ENCODE measurements at regions not wholly inside any gene's neighbourhood (a gene's known extent, or its start where the extent isn't known, plus 50 kb on each side); places are given as distances from the start of the nearest gene placed in this dataset.

DNA sequence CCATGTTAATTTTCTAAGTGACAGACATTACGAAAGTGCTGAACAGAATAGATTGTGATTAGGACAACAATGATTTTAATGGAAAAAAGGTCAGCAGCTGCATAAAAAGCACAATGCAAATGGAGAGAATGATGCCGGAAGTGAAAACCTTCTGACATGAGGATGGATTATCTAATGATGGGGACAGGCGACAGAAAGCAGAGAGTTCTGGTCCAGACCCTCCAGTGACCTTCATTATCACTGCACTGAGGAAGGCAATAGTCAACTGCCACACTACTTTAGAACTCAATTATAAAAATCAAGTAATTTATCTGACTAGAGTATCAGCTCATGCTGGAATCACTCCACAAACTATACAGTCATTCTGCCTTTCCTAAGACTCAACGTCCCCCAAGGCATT, 746.1 kb upstream of the EPHA5 start:
- Mint-ChIP-seq H3K4me3 (ENCODE audit: unreplicated experiment) (no peak overlapping the region), H3K36me3 (ENCODE audit: insufficient read depth, unreplicated experiment) (no peaks in the 10 kb centered on the region), H3K27me3 (ENCODE audit: insufficient read depth, unreplicated experiment) (no peaks in the 10 kb centered on the region), H3K27ac (ENCODE audit: low read depth, unreplicated experiment) (no peak overlapping the region), H3K9me3 (ENCODE audit: unreplicated experiment) (no peaks in the 10 kb centered on the region), H3K4me1 (ENCODE audit: insufficient read depth, unreplicated experiment) (no peaks in the 10 kb centered on the region)
- TF ChIP-seq, protein P1, sequence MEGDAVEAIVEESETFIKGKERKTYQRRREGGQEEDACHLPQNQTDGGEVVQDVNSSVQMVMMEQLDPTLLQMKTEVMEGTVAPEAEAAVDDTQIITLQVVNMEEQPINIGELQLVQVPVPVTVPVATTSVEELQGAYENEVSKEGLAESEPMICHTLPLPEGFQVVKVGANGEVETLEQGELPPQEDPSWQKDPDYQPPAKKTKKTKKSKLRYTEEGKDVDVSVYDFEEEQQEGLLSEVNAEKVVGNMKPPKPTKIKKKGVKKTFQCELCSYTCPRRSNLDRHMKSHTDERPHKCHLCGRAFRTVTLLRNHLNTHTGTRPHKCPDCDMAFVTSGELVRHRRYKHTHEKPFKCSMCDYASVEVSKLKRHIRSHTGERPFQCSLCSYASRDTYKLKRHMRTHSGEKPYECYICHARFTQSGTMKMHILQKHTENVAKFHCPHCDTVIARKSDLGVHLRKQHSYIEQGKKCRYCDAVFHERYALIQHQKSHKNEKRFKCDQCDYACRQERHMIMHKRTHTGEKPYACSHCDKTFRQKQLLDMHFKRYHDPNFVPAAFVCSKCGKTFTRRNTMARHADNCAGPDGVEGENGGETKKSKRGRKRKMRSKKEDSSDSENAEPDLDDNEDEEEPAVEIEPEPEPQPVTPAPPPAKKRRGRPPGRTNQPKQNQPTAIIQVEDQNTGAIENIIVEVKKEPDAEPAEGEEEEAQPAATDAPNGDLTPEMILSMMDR (IDR thresholded peaks at IDR 0.05; ENCODE audit: unreplicated experiment): no peak
- no TSS peak for BruUV-seq (replicated peaks)
- ChIA-PET POLR2A (no interaction called here), CTCF (interaction anchor here (0.7 kb wide), 1 partner anchor 144 kb away, joined by 3 read pairs; no protein-coding TSS in a partner anchor)
- DNase-seq (ENCODE audit: unreplicated experiment): no peak
- intact Hi-C loops (cut with micrococcal nuclease): no loop called here

DNA sequence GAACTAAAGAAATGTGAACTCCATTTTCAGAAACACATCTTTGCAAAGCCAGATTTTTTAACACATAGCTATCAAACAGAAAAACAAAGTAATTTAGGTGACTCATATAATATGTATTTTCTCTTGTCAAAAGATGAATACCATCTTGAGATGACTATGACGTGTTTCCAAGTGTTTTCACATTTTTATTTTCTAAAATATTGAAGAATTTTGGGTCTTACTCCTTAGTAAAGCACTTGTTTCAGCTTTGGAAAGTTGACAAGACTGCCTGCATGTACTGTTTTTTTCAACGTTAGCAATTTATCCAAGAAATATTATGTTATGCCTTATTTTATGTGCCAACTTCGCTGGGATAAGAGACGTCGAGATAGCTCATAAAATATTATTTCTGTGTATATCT, 733.9 kb upstream of the EPHA5 start:
- Mint-ChIP-seq H3K4me3 (ENCODE audit: unreplicated experiment) (no peak overlapping the region), H3K4me1 (ENCODE audit: insufficient read depth, unreplicated experiment) (no peaks in the 10 kb centered on the region), H3K9me3 (ENCODE audit: unreplicated experiment) (no peaks in the 10 kb centered on the region), H3K36me3 (ENCODE audit: insufficient read depth, unreplicated experiment) (no peaks in the 10 kb centered on the region), H3K27me3 (ENCODE audit: insufficient read depth, unreplicated experiment) (no peaks in the 10 kb centered on the region), H3K27ac (ENCODE audit: low read depth, unreplicated experiment) (no peak overlapping the region)
- POLR2A ChIA-PET: no interaction called here
- BruUV-seq (replicated peaks): no TSS peak
- no peak for DNase-seq (ENCODE audit: unreplicated experiment)
- TF ChIP-seq, protein P1 (IDR thresholded peaks at IDR 0.05; ENCODE audit: unreplicated experiment): no peak
- CTCF ChIA-PET: interaction anchor here (0.8 kb wide), 1 partner anchor 1394 kb away, joined by 3 read pairs; no protein-coding TSS in a partner anchor
- intact Hi-C loops (cut with micrococcal nuclease): no loop called here

- Mint-ChIP-seq H3K4me3 (ENCODE audit: unreplicated experiment) (no peak overlapping the region), H3K27ac (ENCODE audit: low read depth, unreplicated experiment) (peak overlapping the region; percentile 32), H3K36me3 (ENCODE audit: insufficient read depth, unreplicated experiment) (no peaks in the 10 kb centered on the region), H3K9me3 (ENCODE audit: unreplicated experiment) (peaks cover 11% of the 10 kb centered on the region), H3K4me1 (ENCODE audit: insufficient read depth, unreplicated experiment) (peaks cover 11% of the 10 kb centered on the region), H3K27me3 (ENCODE audit: insufficient read depth, unreplicated experiment) (no peaks in the 10 kb centered on the region)
- ChIA-PET CTCF (interaction anchor here (1.0 kb wide), 1 partner anchor 11 kb away, joined by 3 read pairs; no protein-coding TSS in a partner anchor), POLR2A (no interaction called here)
- no peak for DNase-seq (ENCODE audit: unreplicated experiment)
- intact Hi-C loops (cut with micrococcal nuclease): no loop called here
- no TSS peak for BruUV-seq (replicated peaks)
- TF ChIP-seq, protein P1 (IDR thresholded peaks at IDR 0.05; ENCODE audit: unreplicated experiment): no peak
Measured at GRCh38 chr4:66376921-66377320, 706.6 kb upstream of the EPHA5 start.

- Mint-ChIP-seq H3K4me3 (ENCODE audit: unreplicated experiment) (no peak overlapping the region), H3K36me3 (ENCODE audit: insufficient read depth, unreplicated experiment) (no peaks in the 10 kb centered on the region), H3K9me3 (ENCODE audit: unreplicated experiment) (peaks cover 13% of the 10 kb centered on the region), H3K27ac (ENCODE audit: low read depth, unreplicated experiment) (peak overlapping the region; percentile 32), H3K4me1 (ENCODE audit: insufficient read depth, unreplicated experiment) (peaks cover 11% of the 10 kb centered on the region), H3K27me3 (ENCODE audit: insufficient read depth, unreplicated experiment) (no peaks in the 10 kb centered on the region)
- intact Hi-C loops (cut with micrococcal nuclease): no loop called here
- CTCF ChIA-PET: no interaction called here
- no peak for DNase-seq (ENCODE audit: unreplicated experiment)
- BruUV-seq (replicated peaks): no TSS peak
- TF ChIP-seq, protein P1 (IDR thresholded peaks at IDR 0.05; ENCODE audit: unreplicated experiment): no peak
- POLR2A ChIA-PET: no interaction called here
Measured at GRCh38 chr4:66376396-66376795, 706.1 kb upstream of the EPHA5 start.
